A549 (cell line): ENCODE measurements at regions not wholly inside any gene's neighbourhood (a gene's known extent, or its start where the extent isn't known, plus 50 kb on each side); places are given as distances from the start of the nearest gene placed in this dataset.

Experiments used
- CBX2 ChIP-seq: fragments of 200-600 bp; sonication (generic); IDR thresholded peaks from 2 replicates; pipeline ENCODE4 v1.6.1; 2016; ENCODE audit warnings: low read depth, mild to moderate bottlenecking, borderline replicate concordance
- CTCF ChIP-seq: fragments of >200 bp; sonication (Bioruptor Twin); formaldehyde crosslinking; IDR thresholded peaks from 3 replicates; pipeline ENCODE4 v1.5.1; 2016
- MAZ ChIP-seq: fragments of 150-350 bp; IDR thresholded peaks from 2 replicates; pipeline ENCODE4 v1.6.1; 2014; ENCODE audit warnings: antibody characterized with exemption, low read depth, low read length, borderline replicate concordance
- POLR2A ChIP-seq: IDR thresholded peaks from 2 replicates; pipeline ENCODE4 v1.6.1; 2012; ENCODE audit warnings: mild to moderate bottlenecking, low read length
- TP53 ChIP-seq: fragments of 250-450 bp; sonication (Bioruptor Pico); IDR thresholded peaks from 2 replicates; pipeline ENCODE4 v1.5.0; 2021; ENCODE audit warnings: mild to moderate bottlenecking, moderate library complexity

- TF ChIP-seq TP53 (CRISPR knock-in tag) (no peak), CTCF (no peak), MAZ (no peak), POLR2A (no peak), CBX2 (no peak)
These were observed 320.4 kb downstream of the ADGRD1 start for GRCh38 chr12:131274061-131274460.
